ENCODE measurements at regions not wholly inside any gene's neighbourhood (a gene's known extent, or its start where the extent isn't known, plus 50 kb on each side); places are given as distances from the start of the nearest gene placed in this dataset.

DNA sequence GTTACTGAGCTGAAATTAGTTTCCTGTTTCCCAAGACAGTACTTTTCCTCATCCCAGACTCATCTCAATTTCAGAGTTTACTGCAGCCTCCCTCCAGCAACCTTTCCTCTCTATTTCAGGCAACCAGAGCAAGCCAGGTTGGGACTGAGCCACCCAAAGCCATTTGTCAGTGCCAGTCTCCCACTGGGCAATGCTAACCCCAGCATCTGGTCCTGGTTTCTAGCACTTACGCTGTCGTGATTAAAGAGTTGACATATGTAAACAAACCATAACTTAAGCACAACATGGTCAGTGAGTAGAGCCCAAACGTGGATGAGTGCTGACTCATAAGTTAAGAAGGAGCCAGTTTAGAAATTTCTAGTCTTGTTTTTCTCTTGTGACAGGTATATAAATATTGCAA, 119.6 kb upstream of the BLID start:
- no peaks in the 10 kb centered on the region for H3K36me3 Mint-ChIP-seq (ENCODE audit: low read depth)
- H3K4me1 Mint-ChIP-seq, result peaks cover 10% of the 10 kb centered on the region
- TF ChIP-seq, protein P1, sequence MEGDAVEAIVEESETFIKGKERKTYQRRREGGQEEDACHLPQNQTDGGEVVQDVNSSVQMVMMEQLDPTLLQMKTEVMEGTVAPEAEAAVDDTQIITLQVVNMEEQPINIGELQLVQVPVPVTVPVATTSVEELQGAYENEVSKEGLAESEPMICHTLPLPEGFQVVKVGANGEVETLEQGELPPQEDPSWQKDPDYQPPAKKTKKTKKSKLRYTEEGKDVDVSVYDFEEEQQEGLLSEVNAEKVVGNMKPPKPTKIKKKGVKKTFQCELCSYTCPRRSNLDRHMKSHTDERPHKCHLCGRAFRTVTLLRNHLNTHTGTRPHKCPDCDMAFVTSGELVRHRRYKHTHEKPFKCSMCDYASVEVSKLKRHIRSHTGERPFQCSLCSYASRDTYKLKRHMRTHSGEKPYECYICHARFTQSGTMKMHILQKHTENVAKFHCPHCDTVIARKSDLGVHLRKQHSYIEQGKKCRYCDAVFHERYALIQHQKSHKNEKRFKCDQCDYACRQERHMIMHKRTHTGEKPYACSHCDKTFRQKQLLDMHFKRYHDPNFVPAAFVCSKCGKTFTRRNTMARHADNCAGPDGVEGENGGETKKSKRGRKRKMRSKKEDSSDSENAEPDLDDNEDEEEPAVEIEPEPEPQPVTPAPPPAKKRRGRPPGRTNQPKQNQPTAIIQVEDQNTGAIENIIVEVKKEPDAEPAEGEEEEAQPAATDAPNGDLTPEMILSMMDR (IDR thresholded peaks at IDR 0.05; ENCODE audit: unreplicated experiment in 3 of 3), result no peak
- H3K27me3 Mint-ChIP-seq (ENCODE audit: low read depth), result no peaks in the 10 kb centered on the region
- H3K27ac Mint-ChIP-seq, result peak overlapping the region in 2 of 3 experiments; percentile 40 to 41
- no peak overlapping the region for H3K4me3 Mint-ChIP-seq
- H3K9me3 Mint-ChIP-seq, result no peaks in the 10 kb centered on the region

DNA sequence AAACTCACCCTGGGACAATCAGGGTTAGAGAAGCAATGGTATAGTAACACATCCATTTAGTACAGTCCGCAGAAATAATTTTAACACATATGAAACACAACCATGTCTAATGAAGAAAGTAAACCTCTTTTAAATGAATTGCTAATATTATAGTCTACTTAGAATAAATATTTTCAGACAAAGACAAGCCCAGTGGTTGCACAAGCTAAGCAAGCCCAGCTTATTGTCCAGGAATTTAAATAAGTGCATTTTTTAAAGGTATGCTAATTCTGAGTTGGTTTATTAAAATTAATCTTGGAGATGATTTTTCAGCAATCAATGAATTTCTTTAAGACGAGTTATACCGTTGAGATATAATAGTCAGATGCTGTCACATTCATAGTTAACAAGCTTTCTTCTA, 118.8 kb upstream of the BLID start:
- Mint-ChIP-seq H3K9me3 (no peaks in the 10 kb centered on the region), H3K27ac (peak overlapping the region in 1 of 3 experiments; percentile 40), H3K36me3 (ENCODE audit: low read depth) (no peaks in the 10 kb centered on the region), H3K4me3 (no peak overlapping the region), H3K4me1 (peaks cover 10% of the 10 kb centered on the region), H3K27me3 (ENCODE audit: low read depth) (no peaks in the 10 kb centered on the region)
- TF ChIP-seq, protein P1 (IDR thresholded peaks at IDR 0.05; ENCODE audit: unreplicated experiment in 3 of 3), result no peak

DNA sequence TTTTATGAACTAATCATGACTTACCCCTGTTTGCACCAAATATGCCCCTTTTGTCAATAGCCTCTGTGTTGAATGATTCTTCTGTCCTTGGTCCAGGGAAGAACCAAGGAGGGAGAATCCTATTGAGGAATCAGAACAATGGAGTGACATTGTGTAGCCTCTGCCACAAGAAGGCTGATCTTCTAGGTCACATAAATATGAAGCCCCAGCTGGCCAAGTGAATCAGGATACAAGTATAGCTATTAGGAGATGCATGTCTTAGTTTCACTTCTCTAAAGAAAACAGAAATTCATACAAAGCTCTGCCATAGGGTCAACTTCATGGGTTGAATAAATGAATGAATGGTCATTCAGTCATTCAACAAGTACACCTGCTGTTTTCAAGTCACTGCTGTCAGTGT, 118.2 kb upstream of the BLID start:
- no peaks in the 10 kb centered on the region for H3K9me3 Mint-ChIP-seq
- H3K4me1 Mint-ChIP-seq, result peaks cover 10% of the 10 kb centered on the region
- no peak overlapping the region for H3K27ac Mint-ChIP-seq
- H3K27me3 Mint-ChIP-seq (ENCODE audit: low read depth), result no peaks in the 10 kb centered on the region
- TF ChIP-seq, protein P1 (IDR thresholded peaks at IDR 0.05; ENCODE audit: unreplicated experiment in 3 of 3), result no peak
- H3K4me3 Mint-ChIP-seq, result no peak overlapping the region
- no peaks in the 10 kb centered on the region for H3K36me3 Mint-ChIP-seq (ENCODE audit: low read depth)

DNA sequence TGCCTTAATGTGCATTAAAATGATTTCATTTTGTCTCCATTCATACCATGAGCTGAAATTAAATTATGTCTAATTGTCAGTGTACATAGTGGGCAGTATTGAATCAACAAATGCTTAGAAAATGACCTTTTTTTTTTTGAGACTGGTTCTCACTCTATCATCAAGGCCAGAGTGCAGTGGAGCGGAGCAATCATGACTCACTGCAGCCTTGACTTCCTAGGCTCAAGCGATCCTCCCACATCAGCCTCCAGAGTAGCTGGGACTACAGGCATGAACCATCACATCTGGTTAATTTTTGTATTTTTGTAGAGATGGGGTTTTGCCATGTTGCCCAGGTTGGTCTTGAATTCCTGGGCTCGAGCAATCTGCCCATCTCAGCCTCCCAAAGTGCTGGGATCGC, 117.0 kb upstream of the BLID start:
- no peaks in the 10 kb centered on the region for H3K36me3 Mint-ChIP-seq (ENCODE audit: low read depth)
- TF ChIP-seq, protein P1 (IDR thresholded peaks at IDR 0.05; ENCODE audit: unreplicated experiment in 3 of 3), result no peak
- H3K27me3 Mint-ChIP-seq (ENCODE audit: low read depth), result no peaks in the 10 kb centered on the region
- no peaks in the 10 kb centered on the region for H3K9me3 Mint-ChIP-seq
- H3K4me1 Mint-ChIP-seq, result peaks cover 12% of the 10 kb centered on the region
- H3K4me3 Mint-ChIP-seq, result no peak overlapping the region
- no peak overlapping the region for H3K27ac Mint-ChIP-seq

DNA sequence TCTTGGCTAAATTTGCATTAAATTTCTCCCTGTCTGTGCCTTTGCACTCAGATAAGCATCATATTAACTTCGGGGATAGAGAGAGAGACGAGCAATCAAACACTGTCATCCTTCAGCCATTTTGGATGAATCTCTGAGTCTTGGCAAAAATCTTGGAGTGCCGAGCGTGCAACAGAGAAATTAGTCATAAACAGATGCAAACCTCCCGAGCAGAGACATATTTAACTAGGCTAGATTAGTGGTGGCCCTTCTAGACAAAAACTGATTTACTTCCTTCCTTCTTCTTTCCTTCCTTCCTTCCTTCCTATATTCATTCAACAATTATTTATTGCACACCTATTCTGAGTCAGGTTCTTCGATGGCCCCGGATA, 114.4 kb upstream of the BLID start:
- TF ChIP-seq, protein P1 (IDR thresholded peaks at IDR 0.05; ENCODE audit: unreplicated experiment in 3 of 3), result no peak
- Mint-ChIP-seq H3K4me1 (peaks cover 26% of the 10 kb centered on the region), H3K4me3 (no peak overlapping the region), H3K27me3 (ENCODE audit: low read depth) (no peaks in the 10 kb centered on the region), H3K27ac (no peak overlapping the region), H3K36me3 (ENCODE audit: low read depth) (no peaks in the 10 kb centered on the region), H3K9me3 (no peaks in the 10 kb centered on the region)

DNA sequence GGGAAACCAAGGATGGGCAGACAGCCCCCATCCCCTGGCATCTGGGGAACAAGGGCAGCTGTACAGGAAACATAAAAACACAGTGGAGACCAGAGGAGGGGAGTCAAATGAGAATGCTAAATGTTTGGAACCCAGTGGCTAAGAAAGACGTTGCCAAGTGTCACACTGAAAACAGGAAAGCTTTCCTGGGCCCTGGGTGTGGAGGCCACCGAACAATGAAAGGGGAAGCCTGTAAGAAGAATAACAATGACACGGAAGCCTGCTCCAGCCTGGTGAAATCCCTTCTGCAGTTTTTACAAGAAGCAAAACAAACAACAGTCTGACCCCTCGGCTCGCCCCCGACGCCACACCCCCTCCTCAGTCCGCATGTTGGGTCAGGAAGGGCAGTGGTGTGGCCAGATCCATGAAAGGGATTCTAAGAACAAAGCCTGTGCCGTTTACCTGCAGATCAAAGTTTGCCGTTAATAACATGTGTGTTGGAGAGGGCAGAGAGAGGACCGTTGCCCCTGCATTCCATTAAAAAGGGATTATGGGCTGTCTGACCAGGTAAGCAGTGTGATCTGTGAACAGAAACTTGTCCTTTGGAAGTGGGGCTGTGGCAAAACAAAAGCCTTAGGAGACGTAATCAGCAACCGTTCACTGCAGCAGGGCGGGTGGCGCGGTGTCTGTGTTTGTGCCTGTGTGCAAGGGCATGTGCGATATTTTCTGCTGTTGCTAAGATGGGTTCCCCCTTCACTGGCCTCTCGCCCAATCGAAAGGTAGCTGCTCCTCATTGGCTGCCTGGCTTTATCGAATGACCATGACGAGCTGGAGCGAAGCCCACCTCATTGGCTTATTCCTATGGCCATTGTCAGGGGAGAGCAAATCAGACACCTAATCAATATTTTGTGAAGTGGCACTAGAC, 113.7 kb upstream of the BLID start:
- H3K27me3 Mint-ChIP-seq (ENCODE audit: low read depth), result no peaks in the 10 kb centered on the region
- TF ChIP-seq, protein P1 (IDR thresholded peaks at IDR 0.05; ENCODE audit: unreplicated experiment in 3 of 3), result no peak
- H3K27ac Mint-ChIP-seq, result peak overlapping the region in 2 of 3 experiments; percentile 76 to 79
- H3K36me3 Mint-ChIP-seq (ENCODE audit: low read depth), result no peaks in the 10 kb centered on the region
- H3K4me3 Mint-ChIP-seq, result peak overlapping the region in 2 of 3 experiments; percentile 35 to 41
- no peaks in the 10 kb centered on the region for H3K9me3 Mint-ChIP-seq
- H3K4me1 Mint-ChIP-seq, result peaks cover 26% of the 10 kb centered on the region

Measured in nephron (organoid).